Liver (tissue), 8 donors: ENCODE measurements at regions not wholly inside any gene's neighbourhood (a gene's known extent, or its start where the extent isn't known, plus 50 kb on each side); places are given as distances from the start of the nearest gene placed in this dataset.

ENCODE experiments used
- DNase-seq: peaks from one replicate; pipeline ENCODE4 v3.0.0-alpha.2; 2017; ENCODE audit warnings: low spot score
- H3K27ac ChIP-seq, 2 donors: one replicate each; pipeline ENCODE4 v1.7.0; 2013; ENCODE audit warnings: inconsistent platforms in 2 of 2, low read length in 2 of 2, control low read depth in 1 of 2, low read depth in 1 of 2, mild to moderate bottlenecking in 1 of 2
- H3K27me3 ChIP-seq, 4 donors: one replicate each; pipeline versions ENCODE4 v1.6.1 to v1.7.0; 2013; ENCODE audit warnings: low read length in 3 of 4, inconsistent platforms in 1 of 4, mild to moderate bottlenecking in 1 of 4, moderate library complexity in 1 of 4; ENCODE audit not compliant: control insufficient read depth in 4 of 4, insufficient read depth in 4 of 4
- H3K36me3 ChIP-seq, 4 donors: one replicate each; pipeline versions ENCODE4 v1.6.1 to v1.7.0; 2013; ENCODE audit warnings: low read length in 3 of 4, mild to moderate bottlenecking in 3 of 4, low read depth in 1 of 4, moderate library complexity in 1 of 4; ENCODE audit not compliant: control insufficient read depth in 4 of 4, insufficient read depth in 3 of 4
- H3K4me1 ChIP-seq, 4 donors: one replicate each; pipeline versions ENCODE4 v1.6.1 to v1.7.0; 2013; ENCODE audit warnings: low read length in 3 of 4, mild to moderate bottlenecking in 3 of 4, moderate library complexity in 1 of 4; ENCODE audit not compliant: control insufficient read depth in 4 of 4, insufficient read depth in 4 of 4
- H3K4me3 ChIP-seq, 3 donors: one replicate each; pipeline versions ENCODE4 v1.6.1 to v1.7.0; 2013; ENCODE audit warnings: low read length in 3 of 3, control low read depth in 1 of 3, low read depth in 1 of 3, mild to moderate bottlenecking in 1 of 3
- H3K9ac ChIP-seq, 2 donors: one replicate each; pipeline ENCODE4 v1.7.0; 2013; ENCODE audit warnings: low read length in 2 of 2, mild to moderate bottlenecking in 2 of 2, moderate library complexity in 2 of 2, control low read depth in 1 of 2, low read depth in 1 of 2
- H3K9me3 ChIP-seq, 4 donors: one replicate each; pipeline versions ENCODE4 v1.6.1 to v1.7.0; 2013; ENCODE audit warnings: low read length in 3 of 4; ENCODE audit not compliant: control insufficient read depth in 4 of 4
- EGR1 ChIP-seq, 2 donors: IDR thresholded peaks; 2 replicates each; pipeline ENCODE4 v1.6.1; 2016 to 2018; ENCODE audit warnings: antibody characterized with exemption in 2 of 2, low read depth in 2 of 2
- FOXA1 ChIP-seq: IDR thresholded peaks from 2 replicates; pipeline ENCODE4 v1.6.1; 2016; ENCODE audit warnings: antibody characterized with exemption
- FOXA2 ChIP-seq: IDR thresholded peaks from 2 replicates; pipeline ENCODE4 v1.6.1; 2016; ENCODE audit warnings: antibody characterized with exemption
- GABPA ChIP-seq, 2 donors: IDR thresholded peaks in 1 of 2; conservative IDR thresholded peaks in 1 of 2; 2 replicates each; pipeline ENCODE4 v1.6.1; 2016; ENCODE audit warnings: antibody characterized with exemption in 2 of 2, mild to moderate bottlenecking in 1 of 2, moderate library complexity in 1 of 2
- HNF4A ChIP-seq, 2 donors: conservative IDR thresholded peaks; 2 replicates each; pipeline ENCODE4 v1.6.1; 2016; ENCODE audit warnings: antibody characterized with exemption in 2 of 2, mild to moderate bottlenecking in 2 of 2
- HNF4G ChIP-seq: IDR thresholded peaks from 2 replicates; pipeline ENCODE4 v1.6.1; 2016; ENCODE audit warnings: antibody characterized with exemption
- JUND ChIP-seq, 2 donors: IDR thresholded peaks; 2 replicates each; pipeline ENCODE4 v1.6.1; 2016; ENCODE audit warnings: antibody characterized with exemption in 2 of 2
- NR2F2 ChIP-seq: IDR thresholded peaks from 2 replicates; pipeline ENCODE4 v1.6.1; 2016; ENCODE audit warnings: antibody characterized with exemption
- RAD21 ChIP-seq, 2 donors: IDR thresholded peaks; 2 replicates each; pipeline ENCODE4 v1.6.1; 2016; ENCODE audit warnings: antibody characterized with exemption in 2 of 2, mild to moderate bottlenecking in 2 of 2
- RXRA ChIP-seq, 2 donors: IDR thresholded peaks; 2 replicates each; pipeline ENCODE4 v1.6.1; 2017 to 2018; ENCODE audit warnings: antibody characterized with exemption in 2 of 2, mild to moderate bottlenecking in 1 of 2
- SP1 ChIP-seq: IDR thresholded peaks from 2 replicates; pipeline ENCODE4 v1.6.1; 2018; ENCODE audit warnings: antibody characterized with exemption, mild to moderate bottlenecking
- TAF1 ChIP-seq: conservative IDR thresholded peaks from 2 replicates; pipeline ENCODE4 v1.6.1; 2016; ENCODE audit warnings: antibody characterized with exemption, mild to moderate bottlenecking
- YY1 ChIP-seq: IDR thresholded peaks from 2 replicates; pipeline ENCODE4 v1.6.1; 2016; ENCODE audit warnings: antibody characterized with exemption, mild to moderate bottlenecking
- WGBS: extraction: QIAGEN DNeasy Blood & Tissue Kit; methylation state at CpG from one replicate; pipeline ENCODE4 v1.1.7; 2013; 5-methylcytosine and 5-hydroxymethylcytosine counted together
- TF ChIP-seq, protein P1 (sequence below): fragments of 150-350 bp; IDR thresholded peaks from 2 replicates; pipeline ENCODE4 v1.5.1; 2017; ENCODE audit warnings: improper control_type of control experiment, low read depth, low read length; ENCODE audit not compliant: missing input control
- TF ChIP-seq, protein P2 (sequence below): IDR thresholded peaks from 2 replicates; pipeline ENCODE4 v1.6.1; 2016; ENCODE audit warnings: antibody characterized with exemption, mild to moderate bottlenecking
- TF ChIP-seq, protein P3 (sequence below): IDR thresholded peaks from 2 replicates; pipeline ENCODE4 v1.6.1; 2016; ENCODE audit warnings: antibody characterized with exemption
- TF ChIP-seq, protein P4 (sequence below): IDR thresholded peaks from 2 replicates; pipeline ENCODE4 v1.6.1; 2016; ENCODE audit warnings: antibody characterized with exemption
- TF ChIP-seq, protein P5 (sequence below): IDR thresholded peaks from 2 replicates; pipeline ENCODE4 v1.6.1; 2016; ENCODE audit warnings: antibody characterized with exemption
- donor health status: healthy.
- donor health status: healthy.
- donor health status: healthy.
- donor health status: healthy.
- donor health status: healthy.

DNA sequence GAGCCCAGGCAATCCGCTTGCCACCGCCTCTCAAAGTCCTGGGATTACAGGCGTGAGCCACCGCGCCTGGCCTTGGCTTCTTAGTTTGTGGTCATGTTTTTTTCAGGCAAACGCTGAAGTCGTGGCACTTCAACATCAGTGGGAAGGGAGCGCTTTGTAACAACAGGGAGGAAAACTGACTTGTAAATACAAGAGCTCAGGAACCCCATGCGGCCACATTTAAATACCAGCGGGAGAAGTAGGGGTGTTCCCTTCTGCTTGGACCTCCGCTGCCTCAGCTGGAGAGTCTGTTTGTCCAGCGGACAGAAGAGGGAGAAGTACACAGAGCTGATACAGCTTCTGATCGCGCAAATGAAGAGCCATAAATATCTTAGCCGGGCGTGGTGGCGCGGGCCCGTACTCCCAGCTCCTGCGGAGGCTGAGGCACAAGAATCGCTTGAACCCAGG is 108.7 kb upstream of the KMT2C start:
- H3K9me3 ChIP-seq: no peaks in the 10 kb centered on the region
- H3K27me3 ChIP-seq: no peaks in the 10 kb centered on the region
- no peaks in the 10 kb centered on the region for H3K36me3 ChIP-seq
- WGBS: 84% methylated on average over 21 of the region's 21 CpGs
- TF ChIP-seq, protein P1, sequence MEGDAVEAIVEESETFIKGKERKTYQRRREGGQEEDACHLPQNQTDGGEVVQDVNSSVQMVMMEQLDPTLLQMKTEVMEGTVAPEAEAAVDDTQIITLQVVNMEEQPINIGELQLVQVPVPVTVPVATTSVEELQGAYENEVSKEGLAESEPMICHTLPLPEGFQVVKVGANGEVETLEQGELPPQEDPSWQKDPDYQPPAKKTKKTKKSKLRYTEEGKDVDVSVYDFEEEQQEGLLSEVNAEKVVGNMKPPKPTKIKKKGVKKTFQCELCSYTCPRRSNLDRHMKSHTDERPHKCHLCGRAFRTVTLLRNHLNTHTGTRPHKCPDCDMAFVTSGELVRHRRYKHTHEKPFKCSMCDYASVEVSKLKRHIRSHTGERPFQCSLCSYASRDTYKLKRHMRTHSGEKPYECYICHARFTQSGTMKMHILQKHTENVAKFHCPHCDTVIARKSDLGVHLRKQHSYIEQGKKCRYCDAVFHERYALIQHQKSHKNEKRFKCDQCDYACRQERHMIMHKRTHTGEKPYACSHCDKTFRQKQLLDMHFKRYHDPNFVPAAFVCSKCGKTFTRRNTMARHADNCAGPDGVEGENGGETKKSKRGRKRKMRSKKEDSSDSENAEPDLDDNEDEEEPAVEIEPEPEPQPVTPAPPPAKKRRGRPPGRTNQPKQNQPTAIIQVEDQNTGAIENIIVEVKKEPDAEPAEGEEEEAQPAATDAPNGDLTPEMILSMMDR: no peak
- TF ChIP-seq, protein P2, sequence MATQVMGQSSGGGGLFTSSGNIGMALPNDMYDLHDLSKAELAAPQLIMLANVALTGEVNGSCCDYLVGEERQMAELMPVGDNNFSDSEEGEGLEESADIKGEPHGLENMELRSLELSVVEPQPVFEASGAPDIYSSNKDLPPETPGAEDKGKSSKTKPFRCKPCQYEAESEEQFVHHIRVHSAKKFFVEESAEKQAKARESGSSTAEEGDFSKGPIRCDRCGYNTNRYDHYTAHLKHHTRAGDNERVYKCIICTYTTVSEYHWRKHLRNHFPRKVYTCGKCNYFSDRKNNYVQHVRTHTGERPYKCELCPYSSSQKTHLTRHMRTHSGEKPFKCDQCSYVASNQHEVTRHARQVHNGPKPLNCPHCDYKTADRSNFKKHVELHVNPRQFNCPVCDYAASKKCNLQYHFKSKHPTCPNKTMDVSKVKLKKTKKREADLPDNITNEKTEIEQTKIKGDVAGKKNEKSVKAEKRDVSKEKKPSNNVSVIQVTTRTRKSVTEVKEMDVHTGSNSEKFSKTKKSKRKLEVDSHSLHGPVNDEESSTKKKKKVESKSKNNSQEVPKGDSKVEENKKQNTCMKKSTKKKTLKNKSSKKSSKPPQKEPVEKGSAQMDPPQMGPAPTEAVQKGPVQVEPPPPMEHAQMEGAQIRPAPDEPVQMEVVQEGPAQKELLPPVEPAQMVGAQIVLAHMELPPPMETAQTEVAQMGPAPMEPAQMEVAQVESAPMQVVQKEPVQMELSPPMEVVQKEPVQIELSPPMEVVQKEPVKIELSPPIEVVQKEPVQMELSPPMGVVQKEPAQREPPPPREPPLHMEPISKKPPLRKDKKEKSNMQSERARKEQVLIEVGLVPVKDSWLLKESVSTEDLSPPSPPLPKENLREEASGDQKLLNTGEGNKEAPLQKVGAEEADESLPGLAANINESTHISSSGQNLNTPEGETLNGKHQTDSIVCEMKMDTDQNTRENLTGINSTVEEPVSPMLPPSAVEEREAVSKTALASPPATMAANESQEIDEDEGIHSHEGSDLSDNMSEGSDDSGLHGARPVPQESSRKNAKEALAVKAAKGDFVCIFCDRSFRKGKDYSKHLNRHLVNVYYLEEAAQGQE: no peak
- H3K4me1 ChIP-seq: peaks cover 0 to 13% (median 4%) of the 10 kb centered on the region in 4 donors
- DNase-seq: no peak
- no peak overlapping the region for H3K27ac ChIP-seq
- no peak overlapping the region for H3K4me3 ChIP-seq
- no peak overlapping the region for H3K9ac ChIP-seq

DNA sequence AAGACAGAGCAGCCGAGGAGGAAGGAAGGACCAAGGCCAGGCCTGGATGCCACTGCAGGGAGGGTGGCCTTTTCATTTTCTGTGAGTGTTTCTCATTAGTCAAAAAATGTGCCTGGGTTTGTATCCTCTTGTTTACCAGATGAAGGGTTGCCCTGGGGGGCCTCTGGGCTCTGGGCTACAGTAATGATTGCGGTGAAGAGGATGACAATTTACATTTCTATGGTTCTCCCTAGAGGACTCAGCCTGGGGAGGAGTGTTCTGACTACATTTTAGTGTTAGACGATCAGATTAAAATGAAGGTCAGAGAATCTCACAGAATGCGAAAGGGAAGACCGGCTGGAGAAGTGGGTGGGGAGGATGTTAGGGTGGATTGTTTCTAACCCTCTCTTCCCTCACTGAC is 108.0 kb upstream of the KMT2C start:
- DNase-seq: no peak
- WGBS: 91% methylated on average over 5 of the region's 5 CpGs
- H3K4me3 ChIP-seq: no peak overlapping the region
- H3K36me3 ChIP-seq: no peaks in the 10 kb centered on the region
- no peaks in the 10 kb centered on the region for H3K27me3 ChIP-seq
- TF ChIP-seq JUND (IDR thresholded peaks at IDR 0.05): no peak
- TF ChIP-seq RXRA (IDR thresholded peaks at IDR 0.05): no peak
- TF ChIP-seq, protein P3, sequence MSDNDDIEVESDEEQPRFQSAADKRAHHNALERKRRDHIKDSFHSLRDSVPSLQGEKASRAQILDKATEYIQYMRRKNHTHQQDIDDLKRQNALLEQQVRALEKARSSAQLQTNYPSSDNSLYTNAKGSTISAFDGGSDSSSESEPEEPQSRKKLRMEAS: no peak
- TF ChIP-seq, protein P2: no peak
- no peak for TF ChIP-seq RAD21 (IDR thresholded peaks at IDR 0.05)
- TF ChIP-seq SP1: no peak
- no peak for TF ChIP-seq EGR1 (IDR thresholded peaks at IDR 0.05; ENCODE audit: low read depth in 2 of 2)
- no peak for TF ChIP-seq HNF4G
- no peak for TF ChIP-seq FOXA1
- TF ChIP-seq, protein P4, sequence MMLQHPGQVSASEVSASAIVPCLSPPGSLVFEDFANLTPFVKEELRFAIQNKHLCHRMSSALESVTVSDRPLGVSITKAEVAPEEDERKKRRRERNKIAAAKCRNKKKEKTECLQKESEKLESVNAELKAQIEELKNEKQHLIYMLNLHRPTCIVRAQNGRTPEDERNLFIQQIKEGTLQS: no peak
- TF ChIP-seq TAF1: no peak
- no peak for TF ChIP-seq YY1
- TF ChIP-seq HNF4A (conservative IDR thresholded peaks at IDR 0.05): no peak
- TF ChIP-seq, protein P1: no peak
- no peak for TF ChIP-seq NR2F2
- TF ChIP-seq FOXA2: no peak
- TF ChIP-seq GABPA (IDR thresholded peaks at IDR 0.05 in 1 of 2, conservative IDR thresholded peaks at IDR 0.05 in 1 of 2): no peak
- TF ChIP-seq, protein P5, sequence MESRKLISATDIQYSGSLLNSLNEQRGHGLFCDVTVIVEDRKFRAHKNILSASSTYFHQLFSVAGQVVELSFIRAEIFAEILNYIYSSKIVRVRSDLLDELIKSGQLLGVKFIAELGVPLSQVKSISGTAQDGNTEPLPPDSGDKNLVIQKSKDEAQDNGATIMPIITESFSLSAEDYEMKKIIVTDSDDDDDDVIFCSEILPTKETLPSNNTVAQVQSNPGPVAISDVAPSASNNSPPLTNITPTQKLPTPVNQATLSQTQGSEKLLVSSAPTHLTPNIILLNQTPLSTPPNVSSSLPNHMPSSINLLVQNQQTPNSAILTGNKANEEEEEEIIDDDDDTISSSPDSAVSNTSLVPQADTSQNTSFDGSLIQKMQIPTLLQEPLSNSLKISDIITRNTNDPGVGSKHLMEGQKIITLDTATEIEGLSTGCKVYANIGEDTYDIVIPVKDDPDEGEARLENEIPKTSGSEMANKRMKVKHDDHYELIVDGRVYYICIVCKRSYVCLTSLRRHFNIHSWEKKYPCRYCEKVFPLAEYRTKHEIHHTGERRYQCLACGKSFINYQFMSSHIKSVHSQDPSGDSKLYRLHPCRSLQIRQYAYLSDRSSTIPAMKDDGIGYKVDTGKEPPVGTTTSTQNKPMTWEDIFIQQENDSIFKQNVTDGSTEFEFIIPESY: no peak
- H3K9me3 ChIP-seq: no peaks in the 10 kb centered on the region
- H3K9ac ChIP-seq: no peak overlapping the region
- no peak overlapping the region for H3K27ac ChIP-seq
- H3K4me1 ChIP-seq: peaks cover 0 to 13% (median 4%) of the 10 kb centered on the region in 4 donors
